LHCN-M2 (cell line): ENCODE measurements at regions not wholly inside any gene's neighbourhood (a gene's known extent, or its start where the extent isn't known, plus 50 kb on each side); places are given as distances from the start of the nearest gene placed in this dataset.

Experiments
- DNase-seq: peaks from one replicate; pipeline ENCODE4 v3.0.0-alpha.2; 2012; ENCODE audit warnings: low read depth

- no peak for DNase-seq
Measured at GRCh38 chr15:97013491-97013890, 683.0 kb downstream of the NR2F2 start.

- DNase-seq: no peak
Measured at GRCh38 chr15:97014001-97014400, 683.5 kb downstream of the NR2F2 start.

GRCh38 chr15:97023488-97023844 is 693.0 kb downstream of the NR2F2 start:
- DNase-seq: no peak

GRCh38 chr15:97026781-97027180 is 696.3 kb downstream of the NR2F2 start:
- no peak for DNase-seq

GRCh38 chr15:97027772-97028171 is 697.3 kb downstream of the NR2F2 start:
- DNase-seq: no peak

GRCh38 chr15:97030251-97030650 is 699.8 kb downstream of the NR2F2 start:
- no peak for DNase-seq

- no peak for DNase-seq
Measured at GRCh38 chr15:97036301-97036700, 705.8 kb downstream of the NR2F2 start.

GRCh38 chr15:97037080-97037479 is 706.6 kb downstream of the NR2F2 start:
- DNase-seq: no peak

GRCh38 chr15:97045666-97046421 is 715.3 kb downstream of the NR2F2 start:
- no peak for DNase-seq

GRCh38 chr15:97052513-97052912 is 722.0 kb downstream of the NR2F2 start:
- no peak for DNase-seq

- DNase-seq: no peak
Measured at GRCh38 chr15:97053635-97054034, 723.1 kb downstream of the NR2F2 start.

GRCh38 chr15:97057503-97057902 is 727.0 kb downstream of the NR2F2 start:
- no peak for DNase-seq

GRCh38 chr15:97059281-97059680 is 728.8 kb downstream of the NR2F2 start:
- DNase-seq: no peak

GRCh38 chr15:97061392-97061791 is 730.9 kb downstream of the NR2F2 start:
- no peak for DNase-seq

GRCh38 chr15:97071668-97072067 is 741.2 kb downstream of the NR2F2 start:
- DNase-seq: no peak

GRCh38 chr15:97072545-97072944 is 742.0 kb downstream of the NR2F2 start:
- no peak for DNase-seq

- DNase-seq: no peak
Measured at GRCh38 chr15:97076011-97076410, 745.5 kb downstream of the NR2F2 start.

- DNase-seq: no peak
Measured at GRCh38 chr15:97077975-97078374, 747.5 kb downstream of the NR2F2 start.

- DNase-seq: no peak
Measured at GRCh38 chr15:97078591-97078990, 748.1 kb downstream of the NR2F2 start.

- no peak for DNase-seq
Measured at GRCh38 chr15:97081666-97082226, 751.2 kb downstream of the NR2F2 start.

- no peak for DNase-seq
Measured at GRCh38 chr15:97082830-97083229, 752.3 kb downstream of the NR2F2 start.

GRCh38 chr15:97084650-97085049 is 754.1 kb downstream of the NR2F2 start:
- DNase-seq: no peak

GRCh38 chr15:97085731-97086130 is 755.2 kb downstream of the NR2F2 start:
- DNase-seq: no peak
